ENCODE measurements at regions not wholly inside any gene's neighbourhood (a gene's known extent, or its start where the extent isn't known, plus 50 kb on each side); places are given as distances from the start of the nearest gene placed in this dataset.

- H3K4me3 ChIP-seq (ENCODE audit: low read depth, low read length), result no peak overlapping the region
- TF ChIP-seq CTCF (IDR thresholded peaks at IDR 0.05; ENCODE audit: low read depth, low read length), result no peak
These were observed 408.9 kb upstream of the AUTS2 start for GRCh38 chr7:69189406-69189805.

- TF ChIP-seq CTCF (IDR thresholded peaks at IDR 0.05; ENCODE audit: low read depth, low read length), result no peak
- no peak overlapping the region for H3K4me3 ChIP-seq (ENCODE audit: low read depth, low read length)
These were observed 408.2 kb upstream of the AUTS2 start for GRCh38 chr7:69190025-69190424.

GRCh38 chr7:69190763-69191162 lies 407.5 kb upstream of the AUTS2 start:
- no peak overlapping the region for H3K4me3 ChIP-seq (ENCODE audit: low read depth, low read length)
- TF ChIP-seq CTCF (IDR thresholded peaks at IDR 0.05; ENCODE audit: low read depth, low read length), result no peak

- no peak for TF ChIP-seq CTCF (IDR thresholded peaks at IDR 0.05; ENCODE audit: low read depth, low read length)
- no peak overlapping the region for H3K4me3 ChIP-seq (ENCODE audit: low read depth, low read length)
These were observed 406.1 kb upstream of the AUTS2 start for GRCh38 chr7:69192134-69192533.

GRCh38 chr7:69193061-69193460 lies 405.2 kb upstream of the AUTS2 start:
- no peak for TF ChIP-seq CTCF (IDR thresholded peaks at IDR 0.05; ENCODE audit: low read depth, low read length)
- no peak overlapping the region for H3K4me3 ChIP-seq (ENCODE audit: low read depth, low read length)

- H3K4me3 ChIP-seq (ENCODE audit: low read depth, low read length), result no peak overlapping the region
These were observed 401.7 kb upstream of the AUTS2 start for GRCh38 chr7:69196593-69196992.

GRCh38 chr7:69198250-69198649 lies 400.0 kb upstream of the AUTS2 start:
- H3K4me3 ChIP-seq (ENCODE audit: low read depth, low read length), result no peak overlapping the region
- TF ChIP-seq CTCF (IDR thresholded peaks at IDR 0.05; ENCODE audit: low read depth, low read length), result no peak

More at GRCh38 chr7:69196593-69196992, 401.7 kb upstream of the AUTS2 start:
- no peak for TF ChIP-seq CTCF (IDR thresholded peaks at IDR 0.05; ENCODE audit: low read depth, low read length)
